IMR-90 (cell line): ENCODE measurements at regions not wholly inside any gene's neighbourhood (a gene's known extent, or its start where the extent isn't known, plus 50 kb on each side); places are given as distances from the start of the nearest gene placed in this dataset.

Experiments used
- ATAC-seq: fragments of 200-7000 bp; cut with Tn5 transposase; 2 replicates; pipeline ENCODE4 v1.9.1; 2020; ENCODE audit warnings: low read depth, mild to moderate bottlenecking, moderate library complexity
- BruUV-seq: library from RNA; stranded (reverse); fragments of 400-500 nt; replicated peaks from 2 replicates; lab custom pipeline; 2021; lab: Mats Ljungman, UMichigan
- CTCF ChIA-PET: fragments of 300-600 bp; formaldehyde crosslinking; extraction: SDS; loops from one replicate; lab custom pipeline; 2021; ENCODE audit warnings: antibody characterized with exemption; lab: Yijun Ruan, JAX
- POLR2A ChIA-PET: fragments of 300-600 bp; sonication (Branson Sonifier 250); formaldehyde crosslinking; loops from one replicate; lab custom pipeline; 2022; ENCODE audit warnings: antibody characterized with exemption; ENCODE audit not compliant: unreplicated experiment; lab: Charles Lee
- DNase-seq: peaks from one replicate; pipeline ENCODE4 v3.0.0; 2013
- H2AFZ ChIP-seq: replicated peaks from 2 replicates; pipeline ENCODE3; 2013; ENCODE audit warnings: low read length, mild to moderate bottlenecking; ENCODE audit not compliant: poor library complexity
- H2AK5ac ChIP-seq: 2 replicates; pipeline ENCODE4 v1.6.1; 2013; ENCODE audit warnings: low read depth, low read length, inconsistent platforms
- H2AK9ac ChIP-seq: replicated peaks from 2 replicates; pipeline ENCODE3; 2013; ENCODE audit warnings: mild to moderate bottlenecking, low read depth, low read length, moderate library complexity; ENCODE audit not compliant: poor library complexity
- H2BK120ac ChIP-seq: 2 replicates; pipeline ENCODE4 v1.6.1; 2013; ENCODE audit warnings: low read depth, low read length, inconsistent platforms
- H2BK15ac ChIP-seq: 3 replicates; pipeline ENCODE4 v1.6.1; 2013; ENCODE audit warnings: low read depth, low read length, inconsistent platforms
- H2BK20ac ChIP-seq: 2 replicates; pipeline ENCODE4 v1.6.1; 2013; ENCODE audit warnings: low read depth, mild to moderate bottlenecking, inconsistent platforms, low read length, moderate library complexity
- H2BK5ac ChIP-seq: 2 replicates; pipeline ENCODE4 v1.6.1; 2013; ENCODE audit warnings: mild to moderate bottlenecking, low read depth, low read length, inconsistent platforms; ENCODE audit not compliant: poor library complexity, severe bottlenecking
- H3K14ac ChIP-seq: replicated peaks from 2 replicates; pipeline ENCODE4 v1.6.1; 2013; ENCODE audit warnings: low read depth, low read length, inconsistent platforms
- H3K18ac ChIP-seq: 2 replicates; pipeline ENCODE4 v1.6.1; 2013; ENCODE audit warnings: low read depth, low read length, control low read depth
- H3K23ac ChIP-seq: 2 replicates; pipeline ENCODE4 v1.6.1; 2013; ENCODE audit warnings: low read depth, low read length, inconsistent platforms
- H3K27ac ChIP-seq: 2 replicates; pipeline ENCODE4 v1.5.1; 2013; ENCODE audit warnings: mild to moderate bottlenecking, control low read depth, low read length; ENCODE audit not compliant: insufficient read depth
- H3K27me3 ChIP-seq: 2 replicates; pipeline ENCODE4 v1.6.1; 2013; ENCODE audit warnings: low read length; ENCODE audit not compliant: control insufficient read depth, insufficient read depth
- H3K36me3 ChIP-seq: 2 replicates; pipeline ENCODE4 v1.6.1; 2013; ENCODE audit warnings: low read length, mixed read lengths; ENCODE audit not compliant: control insufficient read depth, insufficient read depth
- H3K4ac ChIP-seq: 2 replicates; pipeline ENCODE4 v1.6.1; 2013; ENCODE audit warnings: low read depth, low read length, inconsistent platforms
- H3K4me1 ChIP-seq: 2 replicates; pipeline ENCODE4 v1.6.1; 2013; ENCODE audit warnings: low read length, mixed read lengths; ENCODE audit not compliant: control insufficient read depth, insufficient read depth
- H3K4me2 ChIP-seq: 2 replicates; pipeline ENCODE4 v1.6.1; 2013; ENCODE audit warnings: low read depth, mild to moderate bottlenecking, control low read depth, low read length, moderate library complexity
- H3K4me3 ChIP-seq: 2 replicates; pipeline ENCODE4 v1.5.1; 2013; ENCODE audit warnings: low read depth, mild to moderate bottlenecking, control low read depth, low read length, moderate library complexity; ENCODE audit not compliant: insufficient read depth
- H3K56ac ChIP-seq: 2 replicates; pipeline ENCODE4 v1.6.1; 2013; ENCODE audit warnings: low read length, inconsistent platforms; ENCODE audit not compliant: insufficient read depth; ENCODE audit errors: extremely low read depth
- H3K79me1 ChIP-seq, 2 experiments: 2 replicates each; pipeline ENCODE4 v1.6.1; 2013; ENCODE audit warnings: low read length in 2 of 2, inconsistent platforms in 1 of 2, low read depth in 1 of 2
- H3K9ac ChIP-seq: 2 replicates; pipeline ENCODE4 v1.6.1; 2013; ENCODE audit warnings: low read depth, low read length, control low read depth
- H3K9me1 ChIP-seq: 2 replicates; pipeline ENCODE4 v1.6.1; 2013; ENCODE audit warnings: low read length, inconsistent platforms; ENCODE audit not compliant: insufficient read depth
- H3K9me3 ChIP-seq: 2 replicates; pipeline ENCODE4 v1.6.1; 2013; ENCODE audit warnings: low read length; ENCODE audit not compliant: control insufficient read depth, insufficient read depth
- H4K20me1 ChIP-seq: 2 replicates; pipeline ENCODE4 v1.6.1; 2013; ENCODE audit warnings: low read length, inconsistent platforms; ENCODE audit not compliant: insufficient read depth
- H4K5ac ChIP-seq: 2 replicates; pipeline ENCODE4 v1.6.1; 2013; ENCODE audit warnings: mild to moderate bottlenecking, low read depth, low read length, control low read depth
- H4K8ac ChIP-seq, 2 experiments: 2 replicates each; pipeline ENCODE4 v1.6.1; 2013; ENCODE audit warnings: low read depth in 2 of 2, low read length in 2 of 2, control low read depth in 1 of 2, inconsistent platforms in 1 of 2
- H4K91ac ChIP-seq: 2 replicates; pipeline ENCODE4 v1.6.1; 2013; ENCODE audit warnings: low read depth, low read length, inconsistent platforms; ENCODE audit not compliant: insufficient read depth
- BHLHE40 ChIP-seq: fragments of 150-350 bp; IDR thresholded peaks from 2 replicates; pipeline ENCODE4 v1.6.1; 2016; ENCODE audit warnings: mild to moderate bottlenecking, low read depth, low read length
- CEBPB ChIP-seq: IDR thresholded peaks from 2 replicates; pipeline ENCODE4 v1.6.1; 2012; ENCODE audit warnings: low read depth, low read length, improper control_type of control experiment
- CHD1 ChIP-seq: IDR thresholded peaks from 2 replicates; pipeline ENCODE4 v1.6.1; 2012; ENCODE audit warnings: low read depth, low read length, improper control_type of control experiment
- CTCF ChIP-seq: conservative IDR thresholded peaks from 2 replicates; pipeline ENCODE4 v1.5.1; 2012; ENCODE audit warnings: mild to moderate bottlenecking, low read depth, low read length, improper control_type of control experiment
- ELK1 ChIP-seq: fragments of 150-350 bp; IDR thresholded peaks from 2 replicates; pipeline ENCODE4 v1.6.1; 2016; ENCODE audit warnings: low read depth, mild to moderate bottlenecking, low read length, moderate library complexity, borderline replicate concordance
- FOS ChIP-seq: fragments of 150-350 bp; IDR thresholded peaks from 2 replicates; pipeline ENCODE4 v1.6.1; 2016; ENCODE audit warnings: low read depth, low read length
- MAFK ChIP-seq: IDR thresholded peaks from 2 replicates; pipeline ENCODE4 v1.6.1; 2012; ENCODE audit warnings: low read depth, low read length, improper control_type of control experiment
- MAZ ChIP-seq: IDR thresholded peaks from 2 replicates; pipeline ENCODE4 v1.6.1; 2012; ENCODE audit warnings: low read depth, mild to moderate bottlenecking, low read length, improper control_type of control experiment, moderate library complexity, borderline replicate concordance
- MXI1 ChIP-seq: IDR thresholded peaks from 2 replicates; pipeline ENCODE4 v1.6.1; 2012; ENCODE audit warnings: low read depth, mild to moderate bottlenecking, low read length, moderate library complexity, borderline replicate concordance
- RAD21 ChIP-seq: IDR thresholded peaks from 2 replicates; pipeline ENCODE4 v1.6.1; 2012; ENCODE audit warnings: low read length, improper control_type of control experiment
- RCOR1 ChIP-seq: IDR thresholded peaks from 2 replicates; pipeline ENCODE4 v1.6.1; 2012; ENCODE audit warnings: mild to moderate bottlenecking, low read length, improper control_type of control experiment; ENCODE audit not compliant: insufficient replicate concordance
- RFX5 ChIP-seq: IDR thresholded peaks from 2 replicates; pipeline ENCODE4 v1.8.0; 2012; ENCODE audit warnings: low read depth, mild to moderate bottlenecking, low read length, moderate library complexity
- SMC3 ChIP-seq: fragments of 150-350 bp; IDR thresholded peaks from 2 replicates; pipeline ENCODE4 v1.6.1; 2016; ENCODE audit warnings: low read depth, mild to moderate bottlenecking, antibody characterized with exemption, low read length, moderate library complexity
- USF2 ChIP-seq: fragments of 150-350 bp; IDR thresholded peaks from 2 replicates; pipeline ENCODE4 v1.6.1; 2017; ENCODE audit warnings: mild to moderate bottlenecking, antibody characterized with exemption, low read length, low read depth
- WGBS, 2 experiments: methylation state at CpG; one replicate each; pipeline versions ENCODE4 v1.1.5 to v1.1.7; 2013; ENCODE audit warnings: missing lambda C conversion rate in 2 of 2; ENCODE audit not compliant: insufficient read length in 1 of 2; ENCODE audit errors: extremely low coverage in 2 of 2; 5-methylcytosine and 5-hydroxymethylcytosine counted together
- dilution Hi-C: fragments of 300-500 bp; cut with HindIII; formaldehyde crosslinking; loops from one replicate; pipeline ENCODE4 v1.14.3; 2018; ENCODE audit warnings: low sequenced_read_pairs; ENCODE audit not compliant: unreplicated experiment
- in situ Hi-C: fragments of 300-500 bp; cut with MboI; formaldehyde crosslinking; loops from 3 replicates; pipeline ENCODE4 v1.14.3; 2019; ENCODE audit warnings: low sequenced_read_pairs, inconsistent platforms, mixed read lengths
- intact Hi-C: fragments of 100-400 bp; cut with micrococcal nuclease; formaldehyde crosslinking; loops from 2 replicates; pipeline ENCODE4 v1.10.0; 2022

- Histone ChIP-seq H2BK5ac (no peak overlapping the region), H2BK15ac (no peak overlapping the region), H3K18ac (no peak overlapping the region), H2AK5ac (no peak overlapping the region), H3K9ac (no peak overlapping the region), H2BK20ac (no peak overlapping the region), H3K36me3 (no peaks in the 10 kb centered on the region), H4K8ac (no peak overlapping the region), H4K5ac (no peak overlapping the region), H2AFZ (no peak overlapping the region), H3K79me1 (no peaks in the 10 kb centered on the region), H3K14ac (no peak overlapping the region), H3K27me3 (no peaks in the 10 kb centered on the region; the same call in 1 of the 2 replicates), H3K9me1 (no peaks in the 10 kb centered on the region), H2BK120ac (no peak overlapping the region), H3K56ac (no peak overlapping the region; the same call in 1 of the 2 replicates), H4K91ac (no peak overlapping the region), H3K4me3 (no peak overlapping the region), H3K23ac (no peak overlapping the region), H3K27ac (no peak overlapping the region), H3K9me3 (no peaks in the 10 kb centered on the region; the same call in 1 of the 2 replicates), H3K4me2 (no peak overlapping the region), H4K20me1 (no peaks in the 10 kb centered on the region), H2AK9ac (no peak overlapping the region), H3K4ac (no peak overlapping the region), H3K4me1 (no peaks in the 10 kb centered on the region; the same call in 1 of the 2 replicates)
- TF ChIP-seq RFX5 (no peak), CHD1 (no peak), MXI1 (no peak), SMC3 (no peak), RCOR1 (no peak), USF2 (no peak), MAZ (no peak), FOS (no peak), CEBPB (no peak), RAD21 (no peak), BHLHE40 (no peak), ELK1 (no peak), MAFK (no peak), CTCF (no peak)
- no TSS peak for BruUV-seq
- in situ Hi-C loops (no loop called here), dilution Hi-C loops (no loop called here), intact Hi-C loops (no loop called here)
- CTCF ChIA-PET: interaction anchor here (0.6 to 0.7 kb wide), 2 partner anchors 10 to 54 kb away, joined by 3 to 4 read pairs; no protein-coding TSS in a partner anchor
- DNase-seq: no peak
- peak; percentile 37; the same call in 1 of the 2 replicates for ATAC-seq
- 100% methylated on average over 1 of the region's 8 CpGs; no CpG with 5 or more reads in 1 of the 2 experiments for WGBS, 2 experiments
- POLR2A ChIA-PET: no interaction called here
These were observed 395.4 kb upstream of the WWC1 start for GRCh38 chr5:167895899-167896659.
